ENCODE measurements at regions not wholly inside any gene's neighbourhood (a gene's known extent, or its start where the extent isn't known, plus 50 kb on each side); places are given as distances from the start of the nearest gene placed in this dataset.

DNA sequence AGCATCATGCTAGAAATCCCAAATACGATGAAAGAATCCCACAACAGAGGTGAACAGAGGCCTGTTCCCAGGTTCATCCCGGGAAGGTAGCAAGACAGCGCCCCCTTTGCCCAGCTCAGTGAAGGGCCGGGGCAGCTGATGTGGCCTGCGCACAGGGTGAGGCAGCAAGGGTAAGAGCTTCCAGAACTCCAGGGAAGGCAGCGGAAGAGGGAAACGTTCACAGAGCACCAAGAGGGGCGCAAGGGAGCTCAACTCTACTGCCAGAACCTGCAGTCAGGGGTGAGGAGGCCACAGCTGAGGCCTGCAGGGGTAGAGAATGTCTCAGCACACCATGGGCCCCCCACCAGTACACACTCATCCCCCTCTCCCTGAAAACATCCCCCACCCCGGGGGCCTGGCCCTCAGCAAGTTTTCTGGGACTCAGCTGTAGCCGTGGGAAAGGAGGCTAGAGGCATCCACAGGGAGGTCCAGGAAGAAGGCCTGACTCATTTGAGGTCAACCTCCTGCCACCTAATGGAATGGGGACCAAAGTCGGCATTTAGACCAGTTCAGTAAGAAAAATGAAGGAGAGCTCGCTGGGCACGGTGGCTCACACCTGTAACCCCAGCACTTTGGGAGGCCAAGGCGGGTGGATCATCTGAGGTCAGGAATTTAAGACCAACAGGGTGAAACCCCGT lies 95.6 kb upstream of the ASAP2 start:
- POLR2A ChIA-PET (ENCODE audit: partially characterized antibody): no interaction called here
- H3K23ac ChIP-seq (ENCODE audit: insufficient read length): no peak overlapping the region
- H3K9ac ChIP-seq (replicated peaks in 1 of 4; ENCODE audit: extremely low read depth in 1 of 4, low read depth in 3 of 4, low read length in 3 of 4): no peak overlapping the region
- H4K8ac ChIP-seq (ENCODE audit: extremely low read depth, insufficient read depth, low read length): no peak overlapping the region
- no peak overlapping the region for H3K56ac ChIP-seq (replicated peaks; ENCODE audit: insufficient read length, low read depth, low read length)
- H2AFZ ChIP-seq (ENCODE audit: low read length): no peak overlapping the region
- H2BK15ac ChIP-seq (ENCODE audit: low read length): no peak overlapping the region
- H2BK20ac ChIP-seq (ENCODE audit: low read length): no peak overlapping the region
- CTCF ChIA-PET (ENCODE audit: partially characterized antibody): interaction anchor here (0.6 to 8.6 kb wide), 45 partner anchors 11 to 293 kb away, joined by 3 to 86 read pairs (median 4); no protein-coding TSS in a partner anchor
- no peaks in the 10 kb centered on the region for H3K23me2 ChIP-seq (ENCODE audit: low read depth, low read length)
- no peak overlapping the region for H2BK120ac ChIP-seq (replicated peaks; ENCODE audit: low read depth, low read length)
- no peak overlapping the region for H3K14ac ChIP-seq (ENCODE audit: insufficient read length)
- 0 out of 2 replicates have a peak overlapping the region, but pooled peaks have one; percentile 14 for H2BK12ac ChIP-seq (ENCODE audit: low read depth, low read length)
- no peaks in the 10 kb centered on the region for H3K79me1 ChIP-seq (ENCODE audit: low read depth, low read length)
- no peak overlapping the region for H3K27ac ChIP-seq (ENCODE audit: low read depth, low read length)
- H3K79me2 ChIP-seq (ENCODE audit: control insufficient read depth in 1 of 2, insufficient read depth in 2 of 2, low read length in 2 of 2): no peaks in the 10 kb centered on the region
- no peak overlapping the region for H4K5ac ChIP-seq (ENCODE audit: insufficient read length, low read depth, low read length)
- no peaks in the 10 kb centered on the region; a peak in 2 of 7 replicates for H3K27me3 ChIP-seq (replicated peaks in 1 of 4; ENCODE audit: control insufficient read depth in 3 of 4, extremely low read depth in 1 of 4, insufficient read depth in 3 of 4, low read length in 3 of 4)
- H3K4me1 ChIP-seq (replicated peaks in 1 of 4; ENCODE audit: control insufficient read depth in 3 of 4, insufficient read depth in 4 of 4, low read length in 3 of 4): peaks cover 0 to 9% (median under 1%) of the 10 kb centered on the region in 4 experiments; a peak in 2 of 7 replicates
- H3K4me2 ChIP-seq (ENCODE audit: insufficient read depth in 1 of 2, low read depth in 2 of 2, low read length in 2 of 2): no peak overlapping the region
- peak; percentile 67 to 90 for DNase-seq (ENCODE audit: low read depth in 1 of 2, low spot score in 2 of 2)
- WGBS, 2 experiments (ENCODE audit: extremely low coverage in 1 of 2, insufficient coverage in 1 of 2, insufficient read length in 1 of 2, insufficient replicate concordance in 2 of 2, low coverage in 1 of 2, low lambda C conversion rate in 2 of 2, missing lambda C conversion rate in 1 of 2): 60% methylated on average over 15 of the region's 15 CpGs; no CpG with 5 or more reads in 1 of the 2 experiments
- H4K91ac ChIP-seq (replicated peaks; ENCODE audit: insufficient read length, low read length): no peak overlapping the region
- no peak overlapping the region for H3K18ac ChIP-seq (ENCODE audit: extremely low read depth, low read length)
- no peak overlapping the region for H2BK5ac ChIP-seq (ENCODE audit: low read depth, low read length)
- H2AK5ac ChIP-seq (ENCODE audit: low read depth, low read length): no peak overlapping the region
- H4K20me1 ChIP-seq (replicated peaks in 1 of 2; ENCODE audit: control insufficient read depth in 1 of 2, insufficient read depth in 2 of 2, low read length in 2 of 2): no peaks in the 10 kb centered on the region
- H3K4me3 ChIP-seq (ENCODE audit: extremely low read depth in 1 of 4, insufficient read depth in 2 of 4, low read depth in 3 of 4, low read length in 4 of 4): no peak overlapping the region
- no peaks in the 10 kb centered on the region for H3K9me3 ChIP-seq (ENCODE audit: insufficient read depth in 2 of 2, low read depth in 1 of 2, low read length in 1 of 2)
- FAIRE-seq: peak; percentile 81
- H3K36me3 ChIP-seq (ENCODE audit: control insufficient read depth in 2 of 4, insufficient read depth in 4 of 4, low read length in 3 of 4): no peaks in the 10 kb centered on the region
- H3K4ac ChIP-seq (replicated peaks; ENCODE audit: insufficient read length, low read depth, low read length): no peak overlapping the region
- TF ChIP-seq CREB1 (IDR thresholded peaks at IDR 0.05) (no peak), KDM4A (IDR thresholded peaks at IDR 0.05; ENCODE audit: low read depth, low read length, severe bottlenecking) (no peak), ASH2L (IDR thresholded peaks at IDR 0.05; ENCODE audit: low read length) (peak; percentile 43), SAP30 (IDR thresholded peaks at IDR 0.05; ENCODE audit: insufficient read depth, insufficient replicate concordance, low read length) (no peak), KDM1A (IDR thresholded peaks at IDR 0.05; ENCODE audit: borderline replicate concordance, low read length) (peak; percentile 17; the same call in 1 of the 2 replicates)
- TF ChIP-seq, protein P1, sequence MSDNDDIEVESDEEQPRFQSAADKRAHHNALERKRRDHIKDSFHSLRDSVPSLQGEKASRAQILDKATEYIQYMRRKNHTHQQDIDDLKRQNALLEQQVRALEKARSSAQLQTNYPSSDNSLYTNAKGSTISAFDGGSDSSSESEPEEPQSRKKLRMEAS (IDR thresholded peaks at IDR 0.05): peak; percentile 53; the same call in 1 of the 2 replicates
- TF ChIP-seq, protein P2, sequence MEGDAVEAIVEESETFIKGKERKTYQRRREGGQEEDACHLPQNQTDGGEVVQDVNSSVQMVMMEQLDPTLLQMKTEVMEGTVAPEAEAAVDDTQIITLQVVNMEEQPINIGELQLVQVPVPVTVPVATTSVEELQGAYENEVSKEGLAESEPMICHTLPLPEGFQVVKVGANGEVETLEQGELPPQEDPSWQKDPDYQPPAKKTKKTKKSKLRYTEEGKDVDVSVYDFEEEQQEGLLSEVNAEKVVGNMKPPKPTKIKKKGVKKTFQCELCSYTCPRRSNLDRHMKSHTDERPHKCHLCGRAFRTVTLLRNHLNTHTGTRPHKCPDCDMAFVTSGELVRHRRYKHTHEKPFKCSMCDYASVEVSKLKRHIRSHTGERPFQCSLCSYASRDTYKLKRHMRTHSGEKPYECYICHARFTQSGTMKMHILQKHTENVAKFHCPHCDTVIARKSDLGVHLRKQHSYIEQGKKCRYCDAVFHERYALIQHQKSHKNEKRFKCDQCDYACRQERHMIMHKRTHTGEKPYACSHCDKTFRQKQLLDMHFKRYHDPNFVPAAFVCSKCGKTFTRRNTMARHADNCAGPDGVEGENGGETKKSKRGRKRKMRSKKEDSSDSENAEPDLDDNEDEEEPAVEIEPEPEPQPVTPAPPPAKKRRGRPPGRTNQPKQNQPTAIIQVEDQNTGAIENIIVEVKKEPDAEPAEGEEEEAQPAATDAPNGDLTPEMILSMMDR (IDR thresholded peaks at IDR 0.05; ENCODE audit: control extremely low read depth in 1 of 3, insufficient read depth in 1 of 3, low read depth in 1 of 3, low read length in 3 of 3): peak; percentile 83 to 99 (median 87)
- TF ChIP-seq, protein P3, sequence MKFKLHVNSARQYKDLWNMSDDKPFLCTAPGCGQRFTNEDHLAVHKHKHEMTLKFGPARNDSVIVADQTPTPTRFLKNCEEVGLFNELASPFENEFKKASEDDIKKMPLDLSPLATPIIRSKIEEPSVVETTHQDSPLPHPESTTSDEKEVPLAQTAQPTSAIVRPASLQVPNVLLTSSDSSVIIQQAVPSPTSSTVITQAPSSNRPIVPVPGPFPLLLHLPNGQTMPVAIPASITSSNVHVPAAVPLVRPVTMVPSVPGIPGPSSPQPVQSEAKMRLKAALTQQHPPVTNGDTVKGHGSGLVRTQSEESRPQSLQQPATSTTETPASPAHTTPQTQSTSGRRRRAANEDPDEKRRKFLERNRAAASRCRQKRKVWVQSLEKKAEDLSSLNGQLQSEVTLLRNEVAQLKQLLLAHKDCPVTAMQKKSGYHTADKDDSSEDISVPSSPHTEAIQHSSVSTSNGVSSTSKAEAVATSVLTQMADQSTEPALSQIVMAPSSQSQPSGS (IDR thresholded peaks at IDR 0.05; ENCODE audit: low read length): 0 out of 2 replicates have a peak, but pooled peaks have one; percentile 23

Measured in H1 (cell line).